Common myeloid progenitor, CD34-positive (primary cell): ENCODE measurements at regions not wholly inside any gene's neighbourhood (a gene's known extent, or its start where the extent isn't known, plus 50 kb on each side); places are given as distances from the start of the nearest gene placed in this dataset.
A peak's percentile ranks its signal among the peaks of the same experiment; 100 is the strongest.
"Not testable (repeated sequence)": the region's sequence is repeated elsewhere in the genome, so short reads cannot be mapped to it uniquely, and the experiment has no call there.

Source experiments
- CTCF ChIA-PET: fragments of 350-600 bp; sonication (Branson Sonifier 250); formaldehyde crosslinking; loops from one replicate; lab custom pipeline; 2021; ENCODE audit warnings: antibody characterized with exemption; lab: Charles Lee
- POLR2A ChIA-PET: fragments of 350-600 bp; sonication (Branson Sonifier 250); formaldehyde crosslinking; loops from one replicate; lab custom pipeline; 2021; ENCODE audit warnings: antibody characterized with exemption; lab: Charles Lee
- DNase-seq, 3 donors: peaks; one replicate each; pipeline versions ENCODE4 v3.0.0 to v3.0.0-alpha.2; 2013
- H3K27ac ChIP-seq, 2 experiments: 1 replicate in 1 of 2; 2 replicates in 1 of 2; pipeline ENCODE4 v1.7.0; 2013; ENCODE audit warnings: inconsistent platforms in 2 of 2, low read length in 2 of 2, mild to moderate bottlenecking in 2 of 2, low read depth in 1 of 2, moderate library complexity in 1 of 2; ENCODE audit not compliant: severe bottlenecking in 2 of 2, insufficient read depth in 1 of 2, poor library complexity in 1 of 2
- H3K27me3 ChIP-seq, 5 experiments: replicated peaks in 2 of 5; 1 replicate in 3 of 5; 2 replicates in 2 of 5; pipeline versions ENCODE4 v1.6.1 to v1.7.0; 2013; ENCODE audit warnings: low read length in 4 of 5, mild to moderate bottlenecking in 2 of 5, moderate library complexity in 2 of 5, inconsistent platforms in 1 of 5; ENCODE audit not compliant: insufficient read depth in 5 of 5, control insufficient read depth in 4 of 5
- H3K36me3 ChIP-seq, 4 experiments: 1 replicate in 2 of 4; 2 replicates in 2 of 4; pipeline versions ENCODE4 v1.6.1 to v1.7.0; 2013; ENCODE audit warnings: low read length in 3 of 4, control low read depth in 1 of 4, mild to moderate bottlenecking in 1 of 4; ENCODE audit not compliant: control insufficient read depth in 4 of 4, insufficient read depth in 4 of 4
- H3K4me1 ChIP-seq, 4 experiments: 1 replicate in 3 of 4; 2 replicates in 1 of 4; pipeline versions ENCODE4 v1.6.1 to v1.7.1; 2013; ENCODE audit warnings: low read length in 3 of 4, mild to moderate bottlenecking in 3 of 4, control low read depth in 1 of 4, inconsistent platforms in 1 of 4, moderate library complexity in 1 of 4; ENCODE audit not compliant: control insufficient read depth in 4 of 4, insufficient read depth in 4 of 4; ENCODE audit errors: control extremely low read depth in 1 of 4
- H3K4me3 ChIP-seq, 7 experiments: 1 replicate in 4 of 7; 2 replicates in 3 of 7; pipeline versions ENCODE4 v1.5.1 to v1.7.0; 2013; ENCODE audit warnings: mild to moderate bottlenecking in 7 of 7, low read length in 6 of 7, moderate library complexity in 6 of 7, inconsistent platforms in 2 of 7, low read depth in 2 of 7, control low read depth in 1 of 7; ENCODE audit not compliant: insufficient read depth in 4 of 7, control insufficient read depth in 1 of 7; ENCODE audit errors: extremely low read depth in 1 of 7
- H3K9me3 ChIP-seq, 5 experiments: 1 replicate in 4 of 5; 2 replicates in 1 of 5; pipeline versions ENCODE4 v1.6.1 to v1.7.1; 2013; ENCODE audit warnings: low read length in 4 of 5, mild to moderate bottlenecking in 2 of 5, inconsistent platforms in 1 of 5, low read depth in 1 of 5, moderate library complexity in 1 of 5; ENCODE audit not compliant: control insufficient read depth in 4 of 5, insufficient read depth in 2 of 5; ENCODE audit errors: control extremely low read depth in 1 of 5
- WGBS: methylation state at CpG from one replicate; pipeline ENCODE4 v1.1.5; 2013; ENCODE audit not compliant: insufficient coverage; 5-methylcytosine and 5-hydroxymethylcytosine counted together

DNA sequence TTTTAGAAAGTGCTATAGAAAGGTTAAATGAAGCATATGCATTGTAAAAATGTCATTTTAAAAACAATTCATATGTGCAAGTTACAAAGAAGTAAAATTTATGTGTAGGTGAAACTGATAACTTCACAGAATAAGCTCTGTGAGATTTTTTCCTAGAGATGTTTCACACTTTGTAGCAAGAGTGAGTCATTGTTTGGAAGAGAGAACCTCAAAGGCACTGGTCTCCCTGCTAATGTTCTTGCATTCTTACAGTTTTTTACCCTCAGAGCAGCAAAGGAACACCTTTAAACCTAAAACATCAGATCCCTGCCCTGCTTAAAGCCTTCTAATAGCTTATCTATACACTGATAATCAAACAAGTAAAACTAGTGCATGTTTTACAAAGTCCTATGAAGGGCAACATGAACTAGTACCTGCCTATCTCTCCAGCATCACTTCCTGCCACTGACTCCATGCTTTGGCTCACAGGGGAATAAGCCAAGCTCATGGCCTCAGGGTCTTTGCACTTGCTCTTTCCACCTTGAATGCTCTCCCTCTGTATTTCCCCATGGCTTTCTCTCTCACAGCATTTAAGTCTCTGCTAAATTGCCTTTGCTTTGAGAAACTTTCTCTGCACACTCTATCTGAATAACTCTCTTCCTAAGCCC is 997.0 kb downstream of the GATA3 start:
- H3K9me3 ChIP-seq = peaks cover 2 to 8% (median 5%) of the 10 kb centered on the region in 5 experiments
- ChIA-PET POLR2A (no interaction called here), CTCF (no interaction called here)

DNA sequence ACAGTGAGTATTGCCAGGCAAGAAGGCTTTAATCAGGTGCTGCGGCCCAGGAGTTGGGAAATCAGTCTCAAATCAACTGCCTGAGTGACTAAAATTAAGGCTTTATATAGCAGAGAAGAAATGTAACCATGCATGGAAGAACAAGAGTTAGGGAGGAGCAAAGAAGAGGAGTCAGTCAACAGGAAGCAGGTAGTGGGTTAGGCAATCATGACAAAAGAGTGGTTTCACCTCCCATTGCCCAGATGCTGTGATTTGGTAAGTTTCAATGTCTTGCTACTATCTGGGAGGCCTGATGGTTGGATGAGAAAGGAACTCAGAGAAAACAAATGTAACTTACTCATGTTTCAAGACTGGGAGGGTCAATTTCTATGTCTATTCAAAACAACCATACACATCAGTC is 998.3 kb downstream of the GATA3 start:
- ChIA-PET CTCF (no interaction called here), POLR2A (no interaction called here)
- no peaks in the 10 kb centered on the region for H3K27me3 ChIP-seq
- H3K9me3 ChIP-seq = peaks cover 2 to 10% (median 7%) of the 10 kb centered on the region in 5 experiments
- no CpG with 5 or more reads among the region's 1 CpG for WGBS
- H3K4me3 ChIP-seq = no peak overlapping the region
- no peaks in the 10 kb centered on the region for H3K4me1 ChIP-seq
- no peaks in the 10 kb centered on the region for H3K36me3 ChIP-seq
- H3K27ac ChIP-seq = no peak overlapping the region
- no peak for DNase-seq

More for the DNA sequence above, 997.0 kb downstream of the GATA3 start:
- Histone ChIP-seq H3K4me3 (no peak overlapping the region), H3K4me1 (no peaks in the 10 kb centered on the region), H3K27ac (no peak overlapping the region), H3K27me3 (no peaks in the 10 kb centered on the region), H3K36me3 (no peaks in the 10 kb centered on the region)
- no peak for DNase-seq

DNA sequence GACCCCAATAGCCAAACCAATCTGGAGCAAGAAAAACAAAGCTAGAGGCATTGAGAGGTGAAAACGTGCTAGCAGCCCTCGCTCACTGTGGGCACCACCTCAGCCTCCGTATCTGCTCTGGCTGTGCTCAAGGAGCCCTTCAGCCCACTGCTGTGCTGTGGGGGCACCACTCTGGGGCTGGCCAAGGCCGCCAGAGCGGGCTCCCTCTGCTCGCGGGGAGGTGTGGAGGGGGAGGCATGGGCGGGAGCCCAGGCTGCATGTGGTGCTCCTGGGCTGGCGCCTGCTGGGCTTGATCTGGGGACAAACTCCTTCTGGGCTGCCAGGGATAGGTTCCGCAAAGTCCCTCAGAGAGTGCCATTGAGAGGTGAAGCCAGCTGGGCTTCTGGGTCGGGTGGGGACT is 1002.0 kb downstream of the GATA3 start:
- no peaks in the 10 kb centered on the region for H3K36me3 ChIP-seq
- no peak overlapping the region for H3K4me3 ChIP-seq
- no peak for DNase-seq
- ChIA-PET CTCF (no interaction called here), POLR2A (no interaction called here)
- no peak overlapping the region for H3K27ac ChIP-seq
- no peaks in the 10 kb centered on the region for H3K27me3 ChIP-seq
- peaks cover 0 to 10% (median 5%) of the 10 kb centered on the region in 5 experiments for H3K9me3 ChIP-seq
- peaks cover 3 to 9% (median 6%) of the 10 kb centered on the region in 4 experiments for H3K4me1 ChIP-seq
- 99% methylated on average over 11 of the region's 11 CpGs for WGBS

DNA sequence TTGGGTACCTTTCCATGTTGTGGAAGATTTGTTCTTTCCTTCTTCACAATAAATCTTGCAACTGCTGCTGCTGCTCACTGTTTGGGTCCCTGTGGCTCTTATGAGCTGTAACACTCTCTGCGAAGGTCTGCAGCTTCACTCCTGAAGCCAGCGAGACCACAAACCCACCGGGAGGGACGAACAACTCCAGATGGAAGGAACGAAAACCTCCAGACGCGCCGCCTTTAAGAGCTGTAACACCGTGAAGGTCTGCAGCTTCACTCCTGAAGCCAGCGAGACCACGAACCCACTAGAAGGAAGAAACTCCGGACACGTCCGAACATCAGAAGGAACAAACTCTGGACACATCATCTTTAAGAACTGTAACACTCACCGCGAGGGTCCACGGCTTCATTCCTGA is 1002.8 kb downstream of the GATA3 start:
- peaks cover 0 to 10% (median 5%) of the 10 kb centered on the region in 5 experiments for H3K9me3 ChIP-seq
- WGBS = 96% methylated on average over 12 of the region's 17 CpGs
- CTCF ChIA-PET = interaction anchor here (0.6 kb wide), 1 partner anchor 1475 kb away, joined by 3 read pairs; no protein-coding TSS in a partner anchor
- POLR2A ChIA-PET, H3K27ac ChIP-seq, H3K36me3 ChIP-seq, H3K4me3 ChIP-seq, H3K4me1 ChIP-seq, H3K27me3 ChIP-seq, DNase-seq: not testable (repeated sequence)

DNA sequence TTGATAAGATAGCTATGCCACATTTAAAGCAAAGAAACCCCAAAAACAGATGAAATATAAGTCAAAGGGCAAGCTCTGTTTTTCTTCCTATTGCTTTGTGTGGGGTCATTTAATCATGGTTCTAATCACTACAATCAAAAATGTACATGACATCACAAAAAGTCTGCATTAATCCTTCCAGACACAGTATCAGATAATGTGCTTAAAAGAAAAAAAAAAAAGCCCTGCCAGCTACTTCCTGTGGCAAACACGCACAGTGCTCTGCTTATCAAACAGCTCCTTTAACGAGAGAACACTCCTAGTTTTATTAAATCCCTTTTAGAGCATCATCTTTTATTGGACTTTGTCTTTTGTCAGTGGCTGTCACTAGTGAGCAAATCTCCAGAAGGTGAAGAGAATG is 1005.8 kb downstream of the GATA3 start:
- ChIA-PET POLR2A (no interaction called here), CTCF (no interaction called here)
- peaks cover 3 to 9% (median 6%) of the 10 kb centered on the region in 4 experiments for H3K4me1 ChIP-seq
- H3K36me3 ChIP-seq = no peaks in the 10 kb centered on the region
- peak overlapping the region in 1 of 7 experiments; percentile 6 for H3K4me3 ChIP-seq
- WGBS = no CpG with 5 or more reads among the region's 2 CpGs
- no peak overlapping the region for H3K27ac ChIP-seq
- H3K27me3 ChIP-seq = no peaks in the 10 kb centered on the region
- H3K9me3 ChIP-seq = peaks cover 0 to 10% (median 3%) of the 10 kb centered on the region in 5 experiments
- DNase-seq = peak in 2 of 3 donors; percentile 20 to 28

DNA sequence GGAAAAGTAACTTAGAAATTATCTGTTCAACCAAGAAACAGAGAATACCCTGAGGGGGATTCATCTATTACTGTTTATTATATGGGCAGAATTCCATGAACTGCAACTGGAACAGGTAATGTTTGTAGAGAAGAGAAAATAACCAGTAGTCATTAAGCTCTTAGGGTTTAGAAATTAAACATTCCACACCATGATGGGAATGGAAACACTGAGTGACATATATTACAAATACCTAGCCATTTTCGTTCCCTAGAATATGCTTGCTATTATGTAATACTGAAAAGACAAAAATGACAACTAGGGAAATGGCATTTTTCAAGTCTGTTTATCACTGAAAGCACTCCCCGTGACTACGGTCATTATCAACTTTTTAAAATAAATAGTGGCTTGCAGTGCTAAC is 1007.4 kb downstream of the GATA3 start:
- H3K36me3 ChIP-seq = no peaks in the 10 kb centered on the region
- H3K27ac ChIP-seq = no peak overlapping the region
- ChIA-PET CTCF (no interaction called here), POLR2A (no interaction called here)
- no peaks in the 10 kb centered on the region for H3K27me3 ChIP-seq
- 100% methylated on average over 1 of the region's 3 CpGs for WGBS
- H3K4me3 ChIP-seq = no peak overlapping the region
- peaks cover 3 to 9% (median 6%) of the 10 kb centered on the region in 4 experiments for H3K4me1 ChIP-seq
- DNase-seq = no peak
- H3K9me3 ChIP-seq = peaks cover 0 to 3% (median 0%) of the 10 kb centered on the region in 5 experiments

DNA sequence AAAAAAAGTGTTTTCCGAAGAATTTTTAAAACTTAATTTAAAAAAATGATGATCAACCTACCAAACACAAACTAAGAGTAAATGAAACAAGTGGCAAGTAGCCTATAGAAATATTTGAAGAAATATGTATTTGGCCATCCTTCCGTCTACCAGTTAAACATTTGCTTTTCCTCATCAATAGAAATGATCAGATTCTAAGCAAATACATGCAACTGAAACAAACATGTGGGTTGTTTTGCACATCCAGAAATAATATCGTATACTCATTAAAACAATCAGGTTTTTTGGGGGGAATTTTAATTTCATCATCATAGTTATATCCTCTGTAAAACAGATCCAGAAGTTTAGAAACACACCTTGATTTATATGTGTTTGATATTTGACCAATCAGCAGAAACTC is 1011.7 kb downstream of the GATA3 start:
- no peak overlapping the region for H3K4me3 ChIP-seq
- H3K36me3 ChIP-seq = no peaks in the 10 kb centered on the region
- H3K27me3 ChIP-seq = no peaks in the 10 kb centered on the region
- no peak for DNase-seq
- H3K9me3 ChIP-seq = no peaks in the 10 kb centered on the region
- WGBS = 100% methylated on average over 1 of the region's 3 CpGs
- H3K4me1 ChIP-seq = peaks cover 0 to 15% (median 8%) of the 10 kb centered on the region in 4 experiments
- ChIA-PET CTCF (no interaction called here), POLR2A (no interaction called here)
- no peak overlapping the region for H3K27ac ChIP-seq
